Mesothelial cell of epicardium (in vitro differentiated cells): ENCODE measurements at regions not wholly inside any gene's neighbourhood (a gene's known extent, or its start where the extent isn't known, plus 50 kb on each side); places are given as distances from the start of the nearest gene placed in this dataset.
"Not testable (repeated sequence)": the region's sequence is repeated elsewhere in the genome, so short reads cannot be mapped to it uniquely, and the experiment has no call there.

ENCODE experiments used
- DNase-seq, 2 experiments: peaks; one replicate each; pipeline ENCODE4 v3.0.0; 2021; ENCODE audit warnings: low spot score in 2 of 2; ENCODE audit not compliant: unreplicated experiment in 2 of 2
- H3K27ac Mint-ChIP-seq: 2 replicates; pipeline ENCODE4 v1.8.0; 2021; ENCODE audit warnings: mixed read lengths
- H3K27me3 Mint-ChIP-seq: 2 replicates; pipeline ENCODE4 v1.8.0; 2021; ENCODE audit warnings: low read depth, mixed read lengths
- H3K36me3 Mint-ChIP-seq: 2 replicates; pipeline ENCODE4 v1.8.0; 2021; ENCODE audit warnings: mixed read lengths
- H3K4me1 Mint-ChIP-seq: 2 replicates; pipeline ENCODE4 v1.8.0; 2021; ENCODE audit warnings: mixed read lengths
- H3K4me3 Mint-ChIP-seq: 2 replicates; pipeline ENCODE4 v1.8.0; 2021; ENCODE audit warnings: mild to moderate bottlenecking, moderate library complexity, mixed read lengths
- H3K9me3 Mint-ChIP-seq: 2 replicates; pipeline ENCODE4 v1.8.0; 2021; ENCODE audit warnings: mixed read lengths
- TF ChIP-seq, protein P1 (sequence below): fragments of 200-600 bp; sonication (generic); IDR thresholded peaks from one replicate; pipeline ENCODE4 v1.5.0; 2021; ENCODE audit warnings: antibody characterized with exemption; ENCODE audit not compliant: unreplicated experiment

DNA sequence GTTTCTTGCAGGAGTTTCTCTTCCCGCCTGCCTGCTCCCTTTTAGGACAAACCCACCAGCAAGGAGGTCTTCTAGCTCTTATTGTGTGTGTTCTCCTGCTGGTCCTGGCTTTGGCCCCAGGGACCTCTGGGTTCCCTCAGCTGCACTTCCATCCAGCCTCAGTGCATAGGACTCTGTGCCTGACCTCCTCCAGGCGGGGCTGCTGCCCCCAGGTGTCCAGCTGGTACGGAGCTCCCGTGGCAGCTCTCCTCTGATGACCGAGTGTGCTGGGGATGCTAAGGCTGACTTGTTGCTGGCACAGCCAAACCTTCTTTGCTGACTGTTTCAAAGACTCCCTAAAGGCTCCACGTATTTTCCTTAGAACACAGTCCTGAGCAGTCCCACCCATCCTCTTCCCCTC lies 126.5 kb downstream of the GPCPD1 start:
- Mint-ChIP-seq H3K4me1 (peaks cover 2% of the 10 kb centered on the region), H3K4me3 (no peak overlapping the region), H3K27me3 (peaks cover 62% of the 10 kb centered on the region), H3K36me3 (no peaks in the 10 kb centered on the region), H3K9me3 (no peaks in the 10 kb centered on the region), H3K27ac (no peak overlapping the region)
- TF ChIP-seq, protein P1, sequence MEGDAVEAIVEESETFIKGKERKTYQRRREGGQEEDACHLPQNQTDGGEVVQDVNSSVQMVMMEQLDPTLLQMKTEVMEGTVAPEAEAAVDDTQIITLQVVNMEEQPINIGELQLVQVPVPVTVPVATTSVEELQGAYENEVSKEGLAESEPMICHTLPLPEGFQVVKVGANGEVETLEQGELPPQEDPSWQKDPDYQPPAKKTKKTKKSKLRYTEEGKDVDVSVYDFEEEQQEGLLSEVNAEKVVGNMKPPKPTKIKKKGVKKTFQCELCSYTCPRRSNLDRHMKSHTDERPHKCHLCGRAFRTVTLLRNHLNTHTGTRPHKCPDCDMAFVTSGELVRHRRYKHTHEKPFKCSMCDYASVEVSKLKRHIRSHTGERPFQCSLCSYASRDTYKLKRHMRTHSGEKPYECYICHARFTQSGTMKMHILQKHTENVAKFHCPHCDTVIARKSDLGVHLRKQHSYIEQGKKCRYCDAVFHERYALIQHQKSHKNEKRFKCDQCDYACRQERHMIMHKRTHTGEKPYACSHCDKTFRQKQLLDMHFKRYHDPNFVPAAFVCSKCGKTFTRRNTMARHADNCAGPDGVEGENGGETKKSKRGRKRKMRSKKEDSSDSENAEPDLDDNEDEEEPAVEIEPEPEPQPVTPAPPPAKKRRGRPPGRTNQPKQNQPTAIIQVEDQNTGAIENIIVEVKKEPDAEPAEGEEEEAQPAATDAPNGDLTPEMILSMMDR: no peak
- DNase-seq: no peak

DNA sequence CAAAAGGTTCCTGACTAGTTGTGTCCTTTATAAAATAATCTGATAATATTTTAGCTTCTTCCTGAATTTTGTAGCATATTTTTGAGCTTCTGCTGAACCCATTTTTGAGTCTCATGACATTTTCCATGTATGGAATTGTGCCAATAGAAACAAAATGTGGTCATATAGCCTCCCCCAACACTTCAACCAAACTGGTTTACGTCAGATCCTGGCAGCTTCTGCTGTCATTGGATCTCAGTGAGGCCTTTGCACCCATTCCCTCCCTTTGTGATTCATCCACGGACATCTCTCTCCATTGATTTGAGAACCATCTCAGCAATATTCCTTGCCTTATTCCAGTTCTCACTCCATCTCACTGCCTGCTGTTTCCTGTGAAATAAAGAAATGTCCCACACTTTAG lies 128.0 kb downstream of the GPCPD1 start:
- TF ChIP-seq, protein P1: no peak
- Mint-ChIP-seq H3K4me1 (peaks cover 2% of the 10 kb centered on the region), H3K36me3 (no peaks in the 10 kb centered on the region), H3K27ac (no peak overlapping the region), H3K27me3 (peaks cover 53% of the 10 kb centered on the region), H3K9me3 (no peaks in the 10 kb centered on the region), H3K4me3 (no peak overlapping the region)
- no peak for DNase-seq

DNA sequence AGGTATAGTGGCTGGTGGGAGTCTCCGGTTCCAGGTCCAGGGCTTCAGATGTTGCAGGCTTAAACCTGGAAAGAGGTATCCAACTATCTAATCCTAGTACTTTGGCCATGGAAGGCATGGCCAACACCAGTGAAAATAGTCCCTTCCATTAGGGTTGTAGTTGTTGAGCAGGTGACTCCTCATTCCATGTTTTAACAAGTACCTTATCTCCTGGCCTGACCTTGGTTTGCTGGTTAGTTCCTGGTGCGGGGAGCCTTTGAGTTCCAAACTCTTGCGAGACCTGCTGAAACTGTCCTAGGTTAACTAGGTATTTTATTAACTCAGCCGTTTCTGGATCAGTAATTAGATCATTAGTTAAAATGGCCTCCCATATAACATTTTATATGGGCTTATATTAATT lies 128.9 kb downstream of the GPCPD1 start:
- Mint-ChIP-seq H3K9me3 (no peaks in the 10 kb centered on the region), H3K27me3 (peaks cover 49% of the 10 kb centered on the region), H3K4me3 (no peak overlapping the region), H3K4me1 (peaks cover 2% of the 10 kb centered on the region), H3K36me3 (no peaks in the 10 kb centered on the region), H3K27ac (no peak overlapping the region)
- DNase-seq: no peak
- TF ChIP-seq, protein P1: no peak

DNA sequence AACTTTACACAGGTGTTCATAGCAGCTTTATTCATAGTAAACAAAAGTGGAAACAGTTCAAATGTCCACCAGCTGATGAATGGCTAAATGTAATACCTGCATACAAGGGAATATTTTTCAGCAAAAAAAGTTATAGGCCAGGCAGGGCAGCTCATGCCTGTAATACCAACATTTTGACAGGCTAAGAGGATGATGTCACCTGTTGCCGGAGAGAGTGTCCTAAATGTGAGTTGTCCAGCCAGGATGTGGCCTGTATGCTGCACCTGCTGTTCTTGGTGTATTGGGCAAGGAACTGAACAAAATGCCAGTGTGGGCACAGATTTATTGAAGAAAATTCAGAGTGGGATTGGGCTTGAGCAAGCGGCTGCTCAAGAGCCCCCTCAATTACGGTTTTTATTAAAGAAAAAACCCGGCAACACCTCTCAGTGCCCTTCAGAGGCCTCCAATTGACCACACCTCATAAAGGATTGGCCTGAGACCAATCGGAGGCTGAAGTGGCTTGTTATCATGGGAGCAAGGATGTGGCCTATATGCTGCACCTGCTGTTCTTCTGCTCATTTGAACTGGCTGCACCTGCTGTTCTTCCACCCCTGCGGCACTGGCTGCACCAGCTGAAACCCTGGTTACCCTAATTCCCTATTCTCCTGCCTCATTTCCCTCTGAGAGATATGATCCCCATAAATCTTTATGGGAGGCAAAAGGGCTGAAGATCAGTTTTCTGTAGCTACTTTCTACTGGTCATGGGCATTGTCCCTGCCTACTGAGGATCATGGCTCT lies 129.8 kb downstream of the GPCPD1 start:
- Mint-ChIP-seq H3K9me3 (no peaks in the 10 kb centered on the region), H3K4me3 (no peak overlapping the region), H3K4me1 (peaks cover 2% of the 10 kb centered on the region), H3K36me3 (no peaks in the 10 kb centered on the region), H3K27me3 (peaks cover 44% of the 10 kb centered on the region), H3K27ac (no peak overlapping the region)
- no peak for DNase-seq
- TF ChIP-seq, protein P1: no peak

DNA sequence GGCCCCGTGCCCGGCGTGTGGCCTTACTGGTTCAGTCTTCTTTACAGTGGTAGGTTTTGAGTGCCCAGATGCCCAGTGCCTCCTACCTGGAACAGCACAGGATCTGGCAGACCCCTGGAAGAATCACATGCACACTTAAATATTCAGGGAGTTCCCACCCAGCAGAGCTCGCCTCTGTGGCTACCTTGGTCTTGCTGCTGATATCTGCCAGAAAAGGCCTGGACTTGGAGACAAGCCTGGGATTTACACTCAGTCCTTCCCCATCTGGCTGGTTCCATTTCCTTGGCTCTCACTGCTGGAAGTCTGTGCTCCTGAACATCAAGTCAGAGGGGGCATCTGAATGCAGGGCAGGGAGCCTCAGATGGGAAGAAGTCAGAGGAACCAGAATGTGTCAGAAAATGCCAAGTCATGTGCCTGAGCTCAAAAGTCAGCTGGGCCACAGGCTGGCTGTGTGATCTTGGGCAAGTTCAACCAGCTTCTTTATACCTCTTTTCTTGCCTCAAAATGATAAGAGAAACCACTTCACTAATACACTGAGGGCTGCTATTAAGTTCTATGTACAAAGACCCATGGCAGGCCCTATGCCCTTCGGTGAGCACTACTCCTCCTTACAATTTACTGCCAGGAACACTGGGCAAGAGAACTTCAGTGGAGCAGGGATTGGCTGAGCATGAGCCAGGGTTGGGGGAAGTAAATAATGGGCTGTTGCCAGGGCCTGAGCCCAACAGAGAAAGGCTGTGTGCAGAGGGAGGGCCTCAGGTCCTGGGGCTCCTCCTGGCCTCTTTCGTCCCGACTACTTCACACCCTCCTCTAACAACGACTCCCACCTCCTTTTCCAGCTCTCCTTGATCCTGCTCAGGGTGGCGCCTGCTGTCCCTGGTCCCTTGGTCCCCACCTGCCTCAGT lies 135.9 kb downstream of the GPCPD1 start:
- Mint-ChIP-seq H3K27ac (no peak overlapping the region), H3K4me3 (no peak overlapping the region), H3K9me3 (no peaks in the 10 kb centered on the region), H3K4me1 (no peaks in the 10 kb centered on the region), H3K27me3 (peaks cover 28% of the 10 kb centered on the region), H3K36me3 (no peaks in the 10 kb centered on the region)
- no peak for DNase-seq
- TF ChIP-seq, protein P1: no peak

DNA sequence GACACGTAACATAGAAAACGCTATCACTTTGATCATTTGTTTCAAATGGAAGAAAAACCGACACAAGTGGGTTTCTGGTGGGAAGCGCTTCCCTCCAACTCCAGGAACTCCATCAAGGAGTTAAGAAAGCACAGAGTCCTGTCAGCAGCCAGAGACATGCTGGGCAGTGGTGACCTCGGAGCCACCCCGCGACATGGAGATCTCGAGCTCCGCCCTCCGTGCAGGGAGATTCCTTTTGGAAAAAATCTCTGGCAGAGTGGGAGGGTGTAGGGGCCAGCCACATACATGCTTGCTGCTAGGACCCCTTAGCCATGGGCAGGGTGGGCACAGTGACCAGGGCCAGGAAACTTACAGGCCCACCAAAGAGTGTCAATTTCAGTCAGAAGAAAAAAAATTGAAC lies 138.9 kb downstream of the GPCPD1 start:
- not testable (repeated sequence) for H3K36me3 Mint-ChIP-seq, H3K9me3 Mint-ChIP-seq, H3K4me1 Mint-ChIP-seq, H3K27ac Mint-ChIP-seq, DNase-seq, H3K4me3 Mint-ChIP-seq
- peaks cover 35% of the 10 kb centered on the region for H3K27me3 Mint-ChIP-seq
